PC-3 (cell line): ENCODE measurements at regions not wholly inside any gene's neighbourhood (a gene's known extent, or its start where the extent isn't known, plus 50 kb on each side); places are given as distances from the start of the nearest gene placed in this dataset.

Source experiments
- ATAC-seq: fragments of 200-7000 bp; cut with Tn5 transposase; 2 replicates; pipeline ENCODE4 v1.9.1; 2020; ENCODE audit warnings: mild to moderate bottlenecking, moderate library complexity
- BruUV-seq: library from RNA; stranded (reverse); fragments of 400-500 nt; replicated peaks from 2 replicates; lab custom pipeline; 2021; lab: Mats Ljungman, UMichigan
- CTCF ChIA-PET: fragments of 300-600 bp; sonication (Branson Sonifier 250); formaldehyde crosslinking; loops from one replicate; lab custom pipeline; 2022; ENCODE audit warnings: antibody characterized with exemption; lab: Charles Lee
- POLR2A ChIA-PET: fragments of 300-600 bp; sonication (Branson Sonifier 250); formaldehyde crosslinking; loops from one replicate; lab custom pipeline; 2022; ENCODE audit warnings: antibody characterized with exemption; ENCODE audit not compliant: unreplicated experiment; lab: Charles Lee
- DNase-seq: peaks from one replicate; pipeline ENCODE4 v3.0.0-alpha.2; 2015
- H2AFZ ChIP-seq: fragments of 300-600 bp; sonication (generic); 2 replicates; pipeline ENCODE4 v1.6.0; 2016; ENCODE audit warnings: antibody characterized with exemption, low read length
- H3F3A ChIP-seq: fragments of 300-600 bp; sonication (generic); one replicate; pipeline ENCODE4 v1.6.0; 2017; ENCODE audit warnings: antibody characterized with exemption, low read length, control low read depth, mild to moderate bottlenecking; ENCODE audit not compliant: unreplicated experiment
- H3K27ac ChIP-seq: fragments of 300-600 bp; sonication (generic); 2 replicates; pipeline ENCODE4 v1.5.1; 2016; ENCODE audit warnings: mild to moderate bottlenecking, low read length
- H3K27me3 ChIP-seq: fragments of 300-600 bp; sonication (generic); 2 replicates; pipeline ENCODE4 v1.6.1; 2016; ENCODE audit warnings: low read length, mixed read lengths
- H3K36me3 ChIP-seq: fragments of 300-600 bp; sonication (generic); 2 replicates; pipeline ENCODE4 v1.6.1; 2016; ENCODE audit warnings: low read depth, mixed run types, low read length, mixed read lengths
- H3K4me1 ChIP-seq: fragments of 300-600 bp; sonication (generic); 2 replicates; pipeline ENCODE4 v1.5.1; 2016; ENCODE audit warnings: low read length; ENCODE audit not compliant: insufficient read depth
- H3K4me2 ChIP-seq: fragments of 300-600 bp; sonication (generic); 2 replicates; pipeline ENCODE4 v1.6.0; 2016; ENCODE audit warnings: low read length
- H3K4me3 ChIP-seq: fragments of 300-600 bp; sonication (generic); 2 replicates; pipeline ENCODE4 v1.5.1; 2016; ENCODE audit warnings: mild to moderate bottlenecking, low read length, mixed read lengths
- H3K79me2 ChIP-seq: fragments of 300-600 bp; sonication (generic); 2 replicates; pipeline ENCODE4 v1.6.1; 2017; ENCODE audit warnings: low read length, mixed read lengths
- H3K9ac ChIP-seq: fragments of 300-600 bp; sonication (generic); 2 replicates; pipeline ENCODE4 v1.6.0; 2016; ENCODE audit warnings: mild to moderate bottlenecking, low read length
- H3K9me2 ChIP-seq: fragments of 300-600 bp; sonication (generic); replicated peaks from 2 replicates; pipeline ENCODE4 v1.6.1; 2016; ENCODE audit warnings: mixed run types, low read length, mixed read lengths
- H3K9me3 ChIP-seq: fragments of 300-600 bp; sonication (generic); 2 replicates; pipeline ENCODE4 v1.6.1; 2016; ENCODE audit warnings: low read length, mixed read lengths
- H4K20me1 ChIP-seq: fragments of 300-600 bp; sonication (generic); 2 replicates; pipeline ENCODE4 v1.6.1; 2016; ENCODE audit warnings: low read length, mixed read lengths
- CTCF ChIP-seq: fragments of 300-600 bp; sonication (generic); conservative IDR thresholded peaks from 2 replicates; pipeline ENCODE4 v1.5.1; 2017; ENCODE audit warnings: antibody characterized with exemption, low read depth, mild to moderate bottlenecking, low read length
- EZH2 ChIP-seq: fragments of 300-600 bp; sonication (generic); IDR thresholded peaks from one replicate; pipeline ENCODE4 v1.6.1; 2017; ENCODE audit warnings: antibody characterized with exemption, mild to moderate bottlenecking, low read length; ENCODE audit not compliant: unreplicated experiment
- EZH2phosphoT487 ChIP-seq: fragments of 300-600 bp; sonication (generic); IDR thresholded peaks from 2 replicates; pipeline ENCODE4 v1.6.1; 2018; ENCODE audit warnings: mild to moderate bottlenecking, antibody characterized with exemption, low read length, borderline replicate concordance
- intact Hi-C: fragments of 100-400 bp; cut with micrococcal nuclease; formaldehyde crosslinking; loops from 2 replicates; pipeline ENCODE4 v1.9.0; 2023

GRCh38 chr12:60240891-60241290, 645.1 kb downstream of the SLC16A7 start:
- Histone ChIP-seq H3K4me3 (no peak overlapping the region), H3K27me3 (no peaks in the 10 kb centered on the region), H3K27ac (no peak overlapping the region), H3K9me3 (no peaks in the 10 kb centered on the region), H3K4me2 (no peak overlapping the region), H3K4me1 (no peaks in the 10 kb centered on the region), H3K79me2 (no peaks in the 10 kb centered on the region), H3K9me2 (no peaks in the 10 kb centered on the region), H3F3A (no peaks in the 10 kb centered on the region), H4K20me1 (no peaks in the 10 kb centered on the region), H3K36me3 (no peaks in the 10 kb centered on the region), H2AFZ (no peak overlapping the region), H3K9ac (no peak overlapping the region)
- ChIA-PET CTCF (no interaction called here), POLR2A (no interaction called here)
- intact Hi-C loops: no loop called here
- no peak for ATAC-seq
- BruUV-seq: no TSS peak
- no peak for DNase-seq
- TF ChIP-seq EZH2: no peak

- no peak overlapping the region for H2AFZ ChIP-seq
- no peak overlapping the region for H3K9ac ChIP-seq
- H3F3A ChIP-seq: no peaks in the 10 kb centered on the region
- no peak overlapping the region for H3K27ac ChIP-seq
- ChIA-PET CTCF (no interaction called here), POLR2A (no interaction called here)
- DNase-seq (no peak), ATAC-seq (no peak)
- H3K79me2 ChIP-seq: no peaks in the 10 kb centered on the region
- no TSS peak for BruUV-seq
- H3K4me3 ChIP-seq: no peak overlapping the region
- no peak for TF ChIP-seq CTCF
- no peak for TF ChIP-seq EZH2phosphoT487
- no peak for TF ChIP-seq EZH2
- H3K9me3 ChIP-seq: no peaks in the 10 kb centered on the region
- no peaks in the 10 kb centered on the region for H4K20me1 ChIP-seq
- no peaks in the 10 kb centered on the region for H3K27me3 ChIP-seq
- no peaks in the 10 kb centered on the region for H3K4me1 ChIP-seq
- H3K36me3 ChIP-seq: no peaks in the 10 kb centered on the region
- intact Hi-C loops: no loop called here
- H3K4me2 ChIP-seq: no peak overlapping the region
- H3K9me2 ChIP-seq: no peaks in the 10 kb centered on the region
Observed at GRCh38 chr12:60251091-60251490, 655.3 kb downstream of the SLC16A7 start.

GRCh38 chr12:60252359-60253096, 656.7 kb downstream of the SLC16A7 start:
- H3K36me3 ChIP-seq: no peaks in the 10 kb centered on the region
- no peaks in the 10 kb centered on the region for H3K9me3 ChIP-seq
- ChIA-PET POLR2A (no interaction called here), CTCF (no interaction called here)
- TF ChIP-seq EZH2phosphoT487: no peak
- no peak for TF ChIP-seq CTCF
- TF ChIP-seq EZH2: no peak
- H3K27ac ChIP-seq: no peak overlapping the region
- no TSS peak for BruUV-seq
- no peaks in the 10 kb centered on the region for H3K79me2 ChIP-seq
- no peak overlapping the region for H3K9ac ChIP-seq
- 0 out of 2 replicates have a peak overlapping the region, but pooled peaks have one; percentile 7 for H2AFZ ChIP-seq
- H3K4me3 ChIP-seq: no peak overlapping the region
- ATAC-seq (no peak), DNase-seq (no peak)
- no peaks in the 10 kb centered on the region for H3K9me2 ChIP-seq
- no peak overlapping the region for H3K4me2 ChIP-seq
- H3K27me3 ChIP-seq: no peaks in the 10 kb centered on the region
- H3K4me1 ChIP-seq: peaks cover 13% of the 10 kb centered on the region
- H4K20me1 ChIP-seq: no peaks in the 10 kb centered on the region
- intact Hi-C loops: no loop called here
- no peaks in the 10 kb centered on the region for H3F3A ChIP-seq
